D721Med (cell line): ENCODE measurements at regions not wholly inside any gene's neighbourhood (a gene's known extent, or its start where the extent isn't known, plus 50 kb on each side); places are given as distances from the start of the nearest gene placed in this dataset.

Experiments used
- DNase-seq: peaks from one replicate; pipeline ENCODE4 v3.0.0; 2011; ENCODE audit warnings: low spot score; ENCODE audit not compliant: insufficient read length
- FAIRE-seq: peaks from 2 replicates; lab custom pipeline; 2011; peaks lifted over from hg19 to GRCh38; lab: Jason Lieb, UNC
- CTCF ChIP-seq: IDR thresholded peaks from 2 replicates; pipeline ENCODE4 v1.5.1; 2012; ENCODE audit warnings: mild to moderate bottlenecking, control low read depth; ENCODE audit not compliant: insufficient read depth; ENCODE audit errors: missing control alignments

- FAIRE-seq, result no peak
- no peak for TF ChIP-seq CTCF
- DNase-seq, result no peak
Observed at GRCh38 chr13:80137994-80138393, 202.9 kb downstream of the SPRY2 start.

- no peak for DNase-seq
- no peak for FAIRE-seq
- no peak for TF ChIP-seq CTCF
Observed at GRCh38 chr13:80134346-80134745, 206.6 kb downstream of the SPRY2 start.

- DNase-seq (no peak), FAIRE-seq (no peak)
- TF ChIP-seq CTCF, result no peak
Observed at GRCh38 chr13:80133631-80134261, 207.2 kb downstream of the SPRY2 start.

- no peak for TF ChIP-seq CTCF
- DNase-seq (no peak), FAIRE-seq (no peak)
Observed at GRCh38 chr13:80132741-80133601, 208.0 kb downstream of the SPRY2 start.

- FAIRE-seq (no peak), DNase-seq (no peak)
- no peak for TF ChIP-seq CTCF
Observed at GRCh38 chr13:80131204-80131603, 209.7 kb downstream of the SPRY2 start.

GRCh38 chr13:80126389-80127068 lies 214.4 kb downstream of the SPRY2 start:
- TF ChIP-seq CTCF, result no peak
- no peak for DNase-seq
- no peak for FAIRE-seq

- FAIRE-seq, result no peak
- no peak for TF ChIP-seq CTCF
- DNase-seq, result no peak
Observed at GRCh38 chr13:80123945-80124344, 217.0 kb downstream of the SPRY2 start.
